ENCODE measurements at regions not wholly inside any gene's neighbourhood (a gene's known extent, or its start where the extent isn't known, plus 50 kb on each side); places are given as distances from the start of the nearest gene placed in this dataset.

DNA sequence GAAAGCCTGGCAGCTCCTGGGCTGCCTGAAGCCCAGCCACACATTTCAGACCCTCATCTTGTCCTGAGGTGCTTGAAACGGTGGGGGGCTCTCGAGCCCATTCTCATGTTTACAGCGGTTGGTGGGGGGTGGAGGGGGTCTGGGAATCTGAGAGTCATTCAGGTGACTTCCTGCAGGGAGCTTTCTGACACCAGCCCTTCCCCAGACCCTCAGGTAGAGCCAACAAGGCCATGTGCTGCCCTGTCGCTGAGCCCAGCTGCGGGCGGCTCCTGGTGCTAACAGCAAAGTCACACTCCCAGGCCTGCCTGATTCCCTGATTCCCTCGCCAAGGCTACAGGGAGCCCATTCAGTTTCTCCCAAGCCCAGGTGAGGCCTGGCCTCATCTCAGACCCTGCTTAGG lies 324.9 kb upstream of the MEX3C start:
- TF ChIP-seq, protein P1, sequence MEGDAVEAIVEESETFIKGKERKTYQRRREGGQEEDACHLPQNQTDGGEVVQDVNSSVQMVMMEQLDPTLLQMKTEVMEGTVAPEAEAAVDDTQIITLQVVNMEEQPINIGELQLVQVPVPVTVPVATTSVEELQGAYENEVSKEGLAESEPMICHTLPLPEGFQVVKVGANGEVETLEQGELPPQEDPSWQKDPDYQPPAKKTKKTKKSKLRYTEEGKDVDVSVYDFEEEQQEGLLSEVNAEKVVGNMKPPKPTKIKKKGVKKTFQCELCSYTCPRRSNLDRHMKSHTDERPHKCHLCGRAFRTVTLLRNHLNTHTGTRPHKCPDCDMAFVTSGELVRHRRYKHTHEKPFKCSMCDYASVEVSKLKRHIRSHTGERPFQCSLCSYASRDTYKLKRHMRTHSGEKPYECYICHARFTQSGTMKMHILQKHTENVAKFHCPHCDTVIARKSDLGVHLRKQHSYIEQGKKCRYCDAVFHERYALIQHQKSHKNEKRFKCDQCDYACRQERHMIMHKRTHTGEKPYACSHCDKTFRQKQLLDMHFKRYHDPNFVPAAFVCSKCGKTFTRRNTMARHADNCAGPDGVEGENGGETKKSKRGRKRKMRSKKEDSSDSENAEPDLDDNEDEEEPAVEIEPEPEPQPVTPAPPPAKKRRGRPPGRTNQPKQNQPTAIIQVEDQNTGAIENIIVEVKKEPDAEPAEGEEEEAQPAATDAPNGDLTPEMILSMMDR (IDR thresholded peaks at IDR 0.05; ENCODE audit: insufficient read depth, low read length), result no peak
- TF ChIP-seq POLR2AphosphoS5 (IDR thresholded peaks at IDR 0.05; ENCODE audit: low read depth), result no peak
- no peak for TF ChIP-seq GABPA (IDR thresholded peaks at IDR 0.05; ENCODE audit: low read depth)
- TF ChIP-seq, protein P2, sequence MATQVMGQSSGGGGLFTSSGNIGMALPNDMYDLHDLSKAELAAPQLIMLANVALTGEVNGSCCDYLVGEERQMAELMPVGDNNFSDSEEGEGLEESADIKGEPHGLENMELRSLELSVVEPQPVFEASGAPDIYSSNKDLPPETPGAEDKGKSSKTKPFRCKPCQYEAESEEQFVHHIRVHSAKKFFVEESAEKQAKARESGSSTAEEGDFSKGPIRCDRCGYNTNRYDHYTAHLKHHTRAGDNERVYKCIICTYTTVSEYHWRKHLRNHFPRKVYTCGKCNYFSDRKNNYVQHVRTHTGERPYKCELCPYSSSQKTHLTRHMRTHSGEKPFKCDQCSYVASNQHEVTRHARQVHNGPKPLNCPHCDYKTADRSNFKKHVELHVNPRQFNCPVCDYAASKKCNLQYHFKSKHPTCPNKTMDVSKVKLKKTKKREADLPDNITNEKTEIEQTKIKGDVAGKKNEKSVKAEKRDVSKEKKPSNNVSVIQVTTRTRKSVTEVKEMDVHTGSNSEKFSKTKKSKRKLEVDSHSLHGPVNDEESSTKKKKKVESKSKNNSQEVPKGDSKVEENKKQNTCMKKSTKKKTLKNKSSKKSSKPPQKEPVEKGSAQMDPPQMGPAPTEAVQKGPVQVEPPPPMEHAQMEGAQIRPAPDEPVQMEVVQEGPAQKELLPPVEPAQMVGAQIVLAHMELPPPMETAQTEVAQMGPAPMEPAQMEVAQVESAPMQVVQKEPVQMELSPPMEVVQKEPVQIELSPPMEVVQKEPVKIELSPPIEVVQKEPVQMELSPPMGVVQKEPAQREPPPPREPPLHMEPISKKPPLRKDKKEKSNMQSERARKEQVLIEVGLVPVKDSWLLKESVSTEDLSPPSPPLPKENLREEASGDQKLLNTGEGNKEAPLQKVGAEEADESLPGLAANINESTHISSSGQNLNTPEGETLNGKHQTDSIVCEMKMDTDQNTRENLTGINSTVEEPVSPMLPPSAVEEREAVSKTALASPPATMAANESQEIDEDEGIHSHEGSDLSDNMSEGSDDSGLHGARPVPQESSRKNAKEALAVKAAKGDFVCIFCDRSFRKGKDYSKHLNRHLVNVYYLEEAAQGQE (IDR thresholded peaks at IDR 0.05; ENCODE audit: insufficient replicate concordance, low read depth), result no peak

Data from HL-60 (cell line).